ENCODE measurements at regions not wholly inside any gene's neighbourhood (a gene's known extent, or its start where the extent isn't known, plus 50 kb on each side); places are given as distances from the start of the nearest gene placed in this dataset.

DNA sequence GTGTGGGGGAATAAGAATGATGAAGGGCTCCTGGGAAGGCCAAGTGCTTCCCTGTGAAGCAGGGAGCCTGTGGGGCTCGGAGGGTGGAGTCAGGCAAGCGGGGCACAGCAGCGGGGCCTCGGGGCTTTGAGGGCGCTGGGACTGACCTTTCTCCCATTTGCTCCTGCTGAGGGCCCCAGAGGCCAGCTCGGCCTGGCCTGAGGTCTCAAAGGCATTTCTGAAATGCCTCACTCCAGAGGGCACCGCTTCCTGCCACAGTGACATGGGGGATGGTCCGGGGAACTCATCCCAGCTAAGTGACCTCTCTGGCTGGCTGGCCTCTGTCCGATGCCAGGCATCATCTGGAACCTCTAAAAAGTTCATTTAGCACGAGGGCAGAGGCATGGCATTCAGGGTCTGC lies 98.8 kb upstream of the STX18 start:
- DNase-seq (ENCODE audit: low read depth, low spot score) = no peak

DNA sequence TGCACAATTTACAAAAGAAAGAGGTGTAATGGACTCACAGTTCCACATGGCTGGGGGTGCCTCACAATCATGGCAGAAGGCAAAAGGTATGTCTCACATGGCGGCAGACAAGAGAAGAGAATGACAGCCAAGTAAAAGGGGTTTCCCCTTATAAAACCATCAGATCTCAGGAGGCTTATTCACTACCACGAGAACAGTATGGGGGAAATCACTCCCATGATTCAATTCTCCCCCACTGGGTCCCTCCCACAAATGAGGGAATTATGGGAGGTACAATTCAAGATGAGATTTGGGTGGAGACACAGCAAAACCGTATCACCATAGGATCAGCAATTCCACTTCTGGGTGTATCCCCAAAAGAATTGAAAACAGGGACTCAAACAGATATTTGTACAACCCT lies 97.5 kb upstream of the STX18 start:
- no peak for DNase-seq (ENCODE audit: low read depth, low spot score)

DNA sequence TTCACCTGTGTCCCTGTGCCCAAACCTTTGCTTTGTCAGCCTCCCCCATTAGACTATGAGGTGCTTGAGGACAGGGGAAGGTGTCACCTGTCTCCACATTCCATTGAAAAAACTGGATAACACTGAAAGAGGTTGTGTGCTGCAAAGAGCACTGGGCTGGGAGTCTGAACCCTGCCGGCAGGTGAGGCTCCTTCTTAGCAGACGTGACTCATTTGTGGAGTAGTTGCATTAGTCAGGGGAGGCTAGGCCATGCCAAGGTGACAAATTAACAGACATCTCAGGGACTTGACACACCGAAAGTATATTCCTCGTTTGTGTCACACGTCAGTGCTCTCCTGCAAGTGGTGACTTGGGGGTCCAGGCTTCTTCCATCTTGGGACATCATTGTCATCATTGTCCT lies 95.9 kb upstream of the STX18 start:
- DNase-seq (ENCODE audit: low read depth, low spot score) = no peak

DNA sequence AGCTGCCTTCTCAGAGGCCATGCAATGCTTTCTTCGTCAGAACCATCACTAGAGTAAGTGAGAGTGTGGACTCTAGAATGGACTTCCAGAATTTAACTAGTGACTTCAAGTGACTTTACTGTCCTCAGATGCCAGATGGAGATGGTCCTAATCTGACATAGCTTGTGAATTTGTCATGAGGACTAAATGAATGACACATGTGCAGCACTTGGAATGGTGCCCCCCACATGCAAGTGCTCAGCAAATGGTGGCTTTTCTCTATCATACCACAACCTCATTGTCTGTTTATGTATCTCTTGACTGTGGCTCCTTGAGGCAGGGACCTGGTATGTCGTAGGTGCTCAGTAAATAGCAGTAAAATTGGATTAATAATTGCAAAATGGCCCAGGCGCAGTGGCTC lies 91.6 kb upstream of the STX18 start:
- DNase-seq (ENCODE audit: low read depth, low spot score) = no peak

DNA sequence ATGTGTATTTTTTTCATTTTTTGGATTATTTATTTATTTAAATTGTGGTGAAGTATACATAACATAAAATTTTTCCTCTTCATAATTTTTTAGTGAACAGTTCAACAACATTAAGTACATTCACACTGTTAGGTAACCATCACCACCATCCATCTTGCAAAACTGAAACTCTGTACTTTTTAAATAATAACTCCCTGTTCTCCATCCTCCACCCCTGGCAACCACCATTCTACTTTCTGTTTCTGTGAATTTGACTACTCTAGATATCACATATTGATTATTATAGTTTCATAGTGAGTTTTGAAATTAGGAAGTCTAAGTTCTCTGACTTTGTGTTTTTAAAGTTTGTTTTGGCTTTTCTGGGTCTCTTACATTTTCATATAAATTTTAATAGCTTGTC lies 89.3 kb upstream of the STX18 start:
- DNase-seq (ENCODE audit: low read depth, low spot score) = no peak

DNA sequence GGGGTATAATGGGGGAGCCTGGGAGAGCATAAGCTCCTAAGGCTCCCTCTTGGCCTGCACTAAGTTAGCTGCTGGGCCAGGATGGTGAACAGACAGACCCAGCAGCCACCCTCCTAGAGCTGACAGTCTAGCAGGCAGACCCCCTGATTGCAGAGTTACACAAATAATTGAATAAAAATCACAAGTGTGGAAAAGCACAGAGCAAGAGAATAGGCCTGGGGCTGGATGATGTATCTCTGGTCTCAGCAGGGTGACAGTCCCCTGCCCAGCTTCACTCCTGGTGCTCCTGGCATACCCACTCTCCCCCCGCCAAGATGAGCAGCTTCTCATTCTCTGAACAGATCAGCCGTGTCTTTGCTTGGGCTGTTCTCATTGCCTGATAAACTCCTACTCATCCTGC lies 86.1 kb upstream of the STX18 start:
- no peak for DNase-seq (ENCODE audit: low read depth, low spot score)

GRCh38 chr4:4627111-4627510 lies 85.3 kb upstream of the STX18 start:
- DNase-seq (ENCODE audit: low read depth, low spot score) = no peak

DNA sequence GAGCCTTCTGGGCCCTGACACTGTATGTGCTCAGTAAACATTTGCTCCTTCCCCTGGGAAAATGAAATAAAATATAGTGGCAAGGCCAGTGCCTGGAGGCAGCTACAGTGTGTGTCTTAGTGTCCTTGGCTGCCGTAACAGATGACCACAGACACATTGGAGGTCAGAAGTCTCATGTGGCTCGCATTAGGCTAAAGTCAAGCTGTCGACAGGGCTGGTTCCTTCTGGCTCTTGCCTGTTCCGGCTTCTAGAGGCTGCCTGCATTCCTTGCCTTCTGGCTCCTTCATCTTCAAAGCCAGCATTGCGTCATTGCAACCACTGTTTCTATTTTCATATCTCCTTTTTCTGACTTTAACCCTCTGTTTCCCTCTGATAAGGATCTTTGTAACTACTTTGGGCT lies 83.6 kb upstream of the STX18 start:
- DNase-seq (ENCODE audit: low read depth, low spot score) = no peak

- no peak for DNase-seq (ENCODE audit: low read depth, low spot score)
Observed at GRCh38 chr4:4624276-4624897, 82.5 kb upstream of the STX18 start.

- no peak for DNase-seq (ENCODE audit: low read depth, low spot score)
Observed at GRCh38 chr4:4619821-4620220, 78.0 kb upstream of the STX18 start.

- DNase-seq (ENCODE audit: low read depth, low spot score) = no peak
Observed at GRCh38 chr4:4618847-4619246, 77.0 kb upstream of the STX18 start.

- no peak for DNase-seq (ENCODE audit: low read depth, low spot score)
Observed at GRCh38 chr4:4614925-4615678, 73.3 kb upstream of the STX18 start.

- no peak for DNase-seq (ENCODE audit: low read depth, low spot score)
Observed at GRCh38 chr4:4613641-4614286, 71.9 kb upstream of the STX18 start.

DNA sequence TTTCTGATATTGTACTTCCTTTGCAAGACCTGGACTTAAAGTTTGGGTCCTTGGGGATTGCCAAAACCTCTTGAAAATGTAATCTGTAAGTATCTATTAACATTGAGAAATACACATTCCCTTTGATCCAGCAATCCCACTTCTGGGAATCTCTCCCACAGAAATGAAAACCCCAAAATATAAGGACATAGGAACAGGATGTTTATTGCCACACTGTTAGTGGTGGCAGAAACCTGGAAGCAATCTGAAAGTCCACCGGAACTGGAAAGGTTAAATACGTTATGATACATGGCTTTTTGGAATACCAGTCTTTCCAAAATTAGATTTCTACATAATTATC lies 71.2 kb upstream of the STX18 start:
- DNase-seq (ENCODE audit: low read depth, low spot score) = no peak

DNA sequence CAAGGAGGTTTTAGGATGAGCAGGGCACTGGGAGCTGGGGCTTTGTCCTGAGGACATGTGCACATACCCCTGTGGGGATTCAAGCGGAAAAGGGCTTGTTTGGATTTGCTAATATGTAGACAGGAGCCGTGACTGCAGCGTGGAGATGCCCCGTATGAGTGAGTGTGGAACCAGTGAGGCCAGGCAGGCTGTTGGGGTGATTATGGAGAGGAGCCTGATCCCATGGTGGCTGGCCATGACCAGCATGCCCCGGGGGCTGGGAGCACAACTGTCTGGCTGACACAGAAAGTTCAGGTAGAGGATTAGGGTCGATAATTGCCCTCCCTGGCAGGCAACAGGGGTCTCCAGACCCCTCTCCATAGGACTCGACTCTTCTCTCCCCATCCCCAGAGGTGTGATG lies 68.8 kb upstream of the STX18 start:
- DNase-seq (ENCODE audit: low read depth, low spot score) = no peak

- no peak for DNase-seq (ENCODE audit: low read depth, low spot score)
Observed at GRCh38 chr4:4609622-4610334, 67.9 kb upstream of the STX18 start.

- DNase-seq (ENCODE audit: low read depth, low spot score) = no peak
Observed at GRCh38 chr4:4608214-4608537, 66.3 kb upstream of the STX18 start.

DNA sequence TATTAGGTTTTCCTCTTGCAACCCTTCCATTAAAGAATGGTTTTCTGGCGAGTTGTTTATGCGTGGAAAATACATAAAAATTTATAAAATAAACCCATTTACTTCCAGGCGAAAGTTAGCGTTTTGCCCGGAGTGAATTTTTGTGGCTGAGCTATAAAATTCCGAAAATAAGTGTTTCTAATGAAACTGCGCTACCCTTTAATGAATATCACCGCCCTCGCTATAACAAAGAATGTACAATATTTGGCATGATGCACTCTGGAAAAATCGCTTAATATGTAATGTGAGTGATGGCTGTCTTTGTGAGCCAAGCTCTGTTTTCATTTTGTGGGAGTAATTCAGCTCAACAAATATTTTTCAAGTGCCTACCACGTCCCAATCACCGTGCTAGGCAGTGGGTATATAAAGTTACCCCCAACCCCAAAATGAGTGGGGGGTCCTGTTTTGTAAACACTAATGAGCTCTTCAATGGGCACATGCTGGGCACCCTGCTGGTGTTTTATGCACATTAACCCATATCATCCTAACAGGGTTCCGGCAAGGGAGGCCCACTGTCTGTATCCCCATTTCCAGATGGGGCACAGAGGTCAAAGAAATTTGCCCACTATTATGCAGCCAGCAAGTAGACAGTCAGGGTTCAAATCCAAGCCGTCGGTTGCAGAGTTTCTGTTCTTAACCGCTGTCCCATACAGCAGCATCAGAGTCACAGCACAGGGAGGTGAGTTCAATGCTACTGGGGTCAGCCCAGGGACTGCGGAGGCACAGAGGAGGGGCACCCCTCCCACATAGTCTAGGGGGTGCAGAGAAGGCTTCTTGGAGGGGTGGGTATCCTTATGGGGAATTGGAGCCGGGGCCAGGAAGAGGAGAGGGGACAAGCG lies 65.7 kb upstream of the STX18 start:
- DNase-seq (ENCODE audit: low read depth, low spot score) = no peak

DNA sequence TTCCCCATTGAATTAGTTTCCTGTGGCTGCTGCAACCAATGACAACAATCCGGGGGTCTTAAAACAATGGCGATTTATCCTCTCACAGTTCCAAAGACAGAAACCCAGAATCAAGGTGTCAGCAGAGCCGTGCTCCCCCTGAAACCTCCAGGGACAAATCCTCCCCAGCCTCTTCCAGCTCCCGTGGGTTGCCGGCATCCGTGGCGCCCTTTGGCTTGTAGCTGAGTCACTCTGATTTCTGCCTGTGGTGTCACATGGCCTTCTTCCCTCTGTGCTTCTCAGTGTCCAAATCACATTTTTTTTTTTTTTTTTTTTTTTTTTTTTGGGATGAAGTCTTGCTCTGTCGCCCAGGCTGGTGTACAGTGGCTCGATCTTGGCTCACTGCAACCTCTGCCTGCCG lies 64.5 kb upstream of the STX18 start:
- no peak for DNase-seq (ENCODE audit: low read depth, low spot score)

DNA sequence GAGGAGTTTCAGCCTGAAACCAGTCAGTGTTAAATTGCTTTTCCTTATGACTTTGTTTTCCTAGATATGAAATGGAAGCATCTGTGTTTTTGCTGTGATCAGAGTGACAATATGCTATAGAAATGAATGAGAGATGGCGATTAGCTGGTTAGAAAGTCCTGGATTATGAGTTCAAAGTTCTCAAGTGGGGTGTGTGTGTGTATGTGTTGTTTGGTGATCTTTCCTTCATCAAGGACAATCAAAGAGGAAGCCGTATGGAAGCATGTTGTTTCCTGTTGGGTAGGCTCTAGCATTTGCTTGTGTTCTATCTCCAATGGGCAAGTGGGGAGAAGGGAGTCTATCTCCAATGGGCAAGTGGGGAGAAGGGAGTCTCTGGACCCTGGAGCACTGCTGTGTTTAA lies 64.0 kb upstream of the STX18 start:
- no peak for DNase-seq (ENCODE audit: low read depth, low spot score)

GRCh38 chr4:4603592-4603991 lies 61.7 kb upstream of the STX18 start:
- DNase-seq (ENCODE audit: low read depth, low spot score) = no peak

GRCh38 chr4:4603067-4603466 lies 61.2 kb upstream of the STX18 start:
- DNase-seq (ENCODE audit: low read depth, low spot score) = no peak
